HG02840 (cell line): ENCODE measurements at regions not wholly inside any gene's neighbourhood (a gene's known extent, or its start where the extent isn't known, plus 50 kb on each side); places are given as distances from the start of the nearest gene placed in this dataset.

Experiments
- ATAC-seq: cut with Tn5 transposase; IDR thresholded peaks from one replicate; pipeline ENCODE4 v1.9.1; 2021; ENCODE audit warnings: mild to moderate bottlenecking, moderate library complexity, moderate number of reproducible peaks; ENCODE audit not compliant: unreplicated experiment, low FRiP score

GRCh38 chr11:115676768-115677167 lies 172.6 kb upstream of the CADM1 start:
- no peak for ATAC-seq

DNA sequence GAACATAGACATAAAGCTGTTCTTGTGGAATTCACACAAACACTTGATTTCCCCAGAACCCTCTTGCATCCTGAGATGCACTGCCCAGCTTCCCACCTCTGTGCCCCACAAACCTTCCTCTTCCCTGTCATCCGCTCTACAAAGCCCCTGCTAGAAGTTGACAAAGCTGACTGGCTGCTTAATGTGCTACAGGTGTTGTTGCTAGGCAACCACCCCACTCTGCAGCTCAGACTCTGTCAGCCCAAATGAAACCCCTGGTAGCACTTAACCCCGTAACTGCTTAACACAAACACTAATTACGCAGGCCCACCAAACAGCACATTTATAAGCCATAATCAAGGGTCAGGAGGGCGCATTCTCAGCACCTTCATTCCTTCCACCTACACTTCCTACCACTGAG lies 172.0 kb upstream of the CADM1 start:
- no peak for ATAC-seq

DNA sequence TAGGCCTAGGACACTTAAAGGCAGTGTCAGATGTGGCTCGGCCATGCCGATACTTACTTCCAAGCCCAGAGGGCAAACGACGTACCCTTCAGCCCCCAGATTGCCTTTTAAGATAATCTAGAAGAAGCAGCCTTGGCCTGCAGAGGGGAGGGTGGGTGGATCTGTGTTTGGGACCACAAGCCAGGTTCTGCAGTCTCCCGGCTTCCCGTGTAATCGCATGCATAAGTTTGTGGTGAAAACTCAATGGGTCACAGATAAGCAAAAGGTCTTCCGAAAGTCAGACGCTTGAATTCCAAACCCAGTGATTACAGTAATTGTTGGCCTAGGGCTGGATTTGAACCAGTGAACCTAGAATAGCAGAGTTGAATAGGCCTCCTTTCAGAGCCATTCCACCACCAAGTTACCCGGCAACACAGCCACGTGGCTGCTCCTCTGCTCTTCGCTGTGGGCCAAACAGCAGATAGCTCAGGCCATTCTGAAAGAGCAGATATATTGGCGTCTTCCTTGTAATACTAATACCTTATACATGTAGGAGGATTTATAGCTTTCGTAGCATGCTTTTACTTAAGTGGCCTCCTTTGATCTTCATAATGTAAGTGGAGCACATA lies 170.8 kb upstream of the CADM1 start:
- no peak for ATAC-seq

GRCh38 chr11:115674176-115674936 lies 170.1 kb upstream of the CADM1 start:
- ATAC-seq, result no peak

DNA sequence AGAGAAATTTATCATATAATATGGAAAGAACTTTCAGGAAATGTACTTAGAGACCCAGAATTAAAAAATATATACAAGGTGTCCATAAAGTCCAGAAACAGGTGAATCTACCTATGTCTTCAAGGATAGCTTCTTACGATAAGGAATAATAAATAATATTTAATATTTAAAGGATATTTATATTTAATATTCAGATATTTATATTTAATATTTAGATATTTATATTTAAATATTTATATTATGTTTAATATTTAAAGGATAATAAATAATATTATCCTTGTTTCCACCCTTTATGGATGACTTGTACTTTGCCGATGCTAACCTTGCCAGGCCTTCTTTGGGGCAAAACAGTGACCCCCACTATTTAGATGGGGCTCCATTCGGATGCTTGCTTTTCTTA lies 169.5 kb upstream of the CADM1 start:
- ATAC-seq, result no peak

DNA sequence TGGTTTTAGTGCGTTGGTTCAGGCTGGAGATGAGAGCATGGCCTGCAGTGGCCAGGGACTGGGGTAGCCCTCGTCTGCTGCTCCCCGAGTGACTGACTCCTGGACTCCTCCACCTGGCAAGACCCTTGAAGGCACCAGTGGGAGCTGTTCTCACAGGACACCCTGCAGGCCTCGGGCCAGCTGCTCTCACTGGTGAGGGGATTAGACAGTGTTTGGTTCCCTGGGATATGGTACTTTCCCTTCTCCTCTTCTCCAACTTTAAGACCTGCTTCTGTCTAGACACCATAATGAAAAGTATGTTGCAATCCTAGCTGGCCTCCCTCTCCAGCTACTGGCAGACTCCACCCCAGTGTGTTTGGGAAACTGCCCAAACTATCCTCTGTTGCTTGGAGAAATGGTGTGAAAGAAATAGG lies 168.8 kb upstream of the CADM1 start:
- no peak for ATAC-seq

- no peak for ATAC-seq
Observed at GRCh38 chr11:115672412-115672811, 168.2 kb upstream of the CADM1 start.

- ATAC-seq, result no peak
Observed at GRCh38 chr11:115670538-115671205, 166.5 kb upstream of the CADM1 start.

- ATAC-seq, result no peak
Observed at GRCh38 chr11:115665958-115666357, 161.7 kb upstream of the CADM1 start.

DNA sequence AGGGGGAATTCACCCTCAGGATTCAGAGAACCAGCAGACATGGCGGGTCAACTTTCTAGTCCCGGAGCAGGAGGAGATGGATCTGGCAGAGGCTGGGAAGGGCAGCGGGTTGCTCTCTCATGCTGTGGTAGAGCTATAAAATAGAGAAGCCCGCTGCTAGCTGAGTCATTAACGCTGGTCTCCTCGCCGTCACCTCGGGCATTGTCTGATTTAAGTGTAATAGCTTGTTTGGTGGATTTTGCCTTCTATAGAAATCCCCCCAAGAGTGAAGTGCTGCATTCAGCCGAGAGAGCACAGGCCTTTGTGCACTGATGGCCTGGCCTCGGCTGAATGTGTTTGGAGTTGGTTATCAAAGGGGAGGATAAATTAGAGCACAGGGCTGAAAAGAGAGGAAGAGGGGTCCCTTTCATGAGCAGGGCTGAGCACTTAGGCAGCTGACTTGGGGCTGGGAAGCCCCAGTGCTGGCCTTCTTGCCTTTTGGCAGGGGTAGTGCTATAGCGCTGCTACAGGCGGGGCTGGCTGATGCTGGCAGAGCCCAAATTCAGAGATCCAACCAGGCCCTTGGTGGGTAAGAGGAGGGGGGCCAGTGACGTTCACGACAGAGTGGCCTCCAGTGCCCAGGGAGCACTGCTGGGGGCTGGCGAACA lies 161.1 kb upstream of the CADM1 start:
- ATAC-seq, result no peak

GRCh38 chr11:115664313-115664712 lies 160.1 kb upstream of the CADM1 start:
- ATAC-seq, result no peak

- no peak for ATAC-seq
Observed at GRCh38 chr11:115663790-115664189, 159.6 kb upstream of the CADM1 start.

- ATAC-seq, result no peak
Observed at GRCh38 chr11:115660030-115660805, 156.0 kb upstream of the CADM1 start.

GRCh38 chr11:115659061-115659963 lies 155.1 kb upstream of the CADM1 start:
- ATAC-seq, result no peak

- ATAC-seq, result no peak
Observed at GRCh38 chr11:115657586-115657985, 153.4 kb upstream of the CADM1 start.

- no peak for ATAC-seq
Observed at GRCh38 chr11:115656669-115657068, 152.5 kb upstream of the CADM1 start.

DNA sequence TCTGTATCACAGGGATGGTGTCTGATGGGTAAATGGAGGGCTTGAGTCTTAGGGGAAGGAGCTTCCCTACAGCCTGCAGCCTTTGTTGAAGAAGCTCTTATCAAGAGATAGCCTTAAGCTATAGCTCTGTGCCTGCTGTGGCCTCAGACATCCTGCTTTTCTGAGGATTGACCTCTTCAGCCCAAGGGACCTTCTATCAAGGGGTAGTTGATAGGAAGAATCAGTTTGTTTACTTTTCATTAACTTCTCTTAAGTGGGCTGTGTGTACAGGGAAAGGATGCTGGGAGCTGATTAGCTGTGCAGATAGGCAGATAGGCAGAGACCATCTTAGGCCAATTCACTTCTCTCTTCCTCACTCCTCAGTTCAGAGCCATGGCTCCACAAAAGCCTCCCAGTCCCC lies 151.8 kb upstream of the CADM1 start:
- no peak for ATAC-seq

DNA sequence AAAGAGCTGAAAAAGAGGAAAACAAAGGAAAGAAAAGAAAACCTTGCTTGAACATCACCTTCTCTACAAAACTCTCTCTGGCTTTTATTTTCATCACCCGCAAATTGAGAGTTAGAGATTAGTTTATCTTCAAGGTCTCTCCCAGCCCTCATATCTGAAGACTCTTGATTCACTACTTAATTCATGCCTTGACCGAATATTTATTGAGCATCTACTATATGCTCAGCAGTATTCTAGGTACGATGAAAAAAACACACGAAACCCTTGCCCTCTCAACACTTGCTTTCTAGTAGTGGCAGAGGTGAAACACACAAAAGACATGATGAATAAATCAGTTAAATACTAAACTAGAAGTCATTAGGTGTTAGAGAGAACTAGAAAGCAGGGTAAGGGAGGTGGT lies 150.6 kb upstream of the CADM1 start:
- ATAC-seq, result no peak

- ATAC-seq, result no peak
Observed at GRCh38 chr11:115653926-115654325, 149.7 kb upstream of the CADM1 start.
